ENCODE measurements at regions not wholly inside any gene's neighbourhood (a gene's known extent, or its start where the extent isn't known, plus 50 kb on each side); places are given as distances from the start of the nearest gene placed in this dataset.

DNA sequence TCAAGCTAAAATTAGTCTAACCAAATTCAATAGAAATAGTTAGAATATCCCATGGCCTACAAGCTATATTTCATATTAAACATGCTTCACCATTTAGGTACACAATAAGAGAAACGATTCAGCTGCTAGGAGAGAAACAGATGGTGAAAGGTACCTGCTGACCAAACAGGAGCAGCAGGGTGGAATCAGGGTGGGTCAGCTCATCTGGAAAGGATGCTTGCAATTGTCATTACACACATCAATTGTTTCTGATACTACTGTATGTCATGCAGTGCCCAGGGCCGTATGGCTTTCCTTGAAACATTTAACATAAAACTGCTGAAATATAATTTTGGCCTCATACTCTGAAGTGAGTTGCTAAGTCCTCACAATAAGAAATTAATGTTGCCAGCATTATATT is 776.0 kb downstream of the DACH1 start:
- Mint-ChIP-seq H3K27ac (ENCODE audit: unreplicated experiment) (peak overlapping the region; percentile 53), H3K4me1 (ENCODE audit: low read depth, unreplicated experiment) (no peaks in the 10 kb centered on the region)
- no peaks in the 10 kb centered on the region for H3K27me3 ChIP-seq (ENCODE audit: insufficient read depth, low read length)

GRCh38 chr13:71089056-71089455 is 777.9 kb downstream of the DACH1 start:
- H3K27me3 Mint-ChIP-seq (ENCODE audit: low read depth, unreplicated experiment), result no peaks in the 10 kb centered on the region
- Histone ChIP-seq H3K36me3 (ENCODE audit: insufficient read depth, low read length) (no peaks in the 10 kb centered on the region), H3K4me2 (ENCODE audit: low read length) (no peak overlapping the region), H4K20me1 (ENCODE audit: insufficient read depth, low read length) (no peaks in the 10 kb centered on the region), H3K4me3 (ENCODE audit: insufficient read depth, low read depth, low read length) (no peak overlapping the region), H3K4me1 (ENCODE audit: insufficient read depth, low read length) (no peaks in the 10 kb centered on the region), H3K79me2 (ENCODE audit: insufficient read depth, low read length) (no peaks in the 10 kb centered on the region), H3K9ac (ENCODE audit: low read length) (no peak overlapping the region), H3K27me3 (ENCODE audit: insufficient read depth, low read length) (no peaks in the 10 kb centered on the region), H2AFZ (ENCODE audit: low read depth, low read length) (no peak overlapping the region), H3K9me3 (ENCODE audit: insufficient read depth, low read depth, low read length) (no peaks in the 10 kb centered on the region), H3K27ac (ENCODE audit: low read depth, low read length) (no peak overlapping the region)
- FAIRE-seq, result no peak
- no peak for DNase-seq (ENCODE audit: low read depth)
- H3K27ac Mint-ChIP-seq (ENCODE audit: unreplicated experiment), result no peak overlapping the region
- no peaks in the 10 kb centered on the region for H3K36me3 Mint-ChIP-seq (ENCODE audit: low read depth, unreplicated experiment)
- H3K9me3 Mint-ChIP-seq (ENCODE audit: unreplicated experiment), result peaks cover 3% of the 10 kb centered on the region
- H3K4me1 Mint-ChIP-seq (ENCODE audit: low read depth, unreplicated experiment), result no peaks in the 10 kb centered on the region
- no peak for TF ChIP-seq EZH2 (IDR thresholded peaks at IDR 0.05; ENCODE audit: insufficient read depth, low read length)
- TF ChIP-seq, protein P1, sequence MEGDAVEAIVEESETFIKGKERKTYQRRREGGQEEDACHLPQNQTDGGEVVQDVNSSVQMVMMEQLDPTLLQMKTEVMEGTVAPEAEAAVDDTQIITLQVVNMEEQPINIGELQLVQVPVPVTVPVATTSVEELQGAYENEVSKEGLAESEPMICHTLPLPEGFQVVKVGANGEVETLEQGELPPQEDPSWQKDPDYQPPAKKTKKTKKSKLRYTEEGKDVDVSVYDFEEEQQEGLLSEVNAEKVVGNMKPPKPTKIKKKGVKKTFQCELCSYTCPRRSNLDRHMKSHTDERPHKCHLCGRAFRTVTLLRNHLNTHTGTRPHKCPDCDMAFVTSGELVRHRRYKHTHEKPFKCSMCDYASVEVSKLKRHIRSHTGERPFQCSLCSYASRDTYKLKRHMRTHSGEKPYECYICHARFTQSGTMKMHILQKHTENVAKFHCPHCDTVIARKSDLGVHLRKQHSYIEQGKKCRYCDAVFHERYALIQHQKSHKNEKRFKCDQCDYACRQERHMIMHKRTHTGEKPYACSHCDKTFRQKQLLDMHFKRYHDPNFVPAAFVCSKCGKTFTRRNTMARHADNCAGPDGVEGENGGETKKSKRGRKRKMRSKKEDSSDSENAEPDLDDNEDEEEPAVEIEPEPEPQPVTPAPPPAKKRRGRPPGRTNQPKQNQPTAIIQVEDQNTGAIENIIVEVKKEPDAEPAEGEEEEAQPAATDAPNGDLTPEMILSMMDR (IDR thresholded peaks at IDR 0.05; ENCODE audit: insufficient read depth, low read depth, low read length), result no peak
- no peak overlapping the region for H3K4me3 Mint-ChIP-seq (ENCODE audit: unreplicated experiment)

More for the DNA sequence above, 776.0 kb downstream of the DACH1 start:
- H3K4me2 ChIP-seq (ENCODE audit: low read length), result no peak overlapping the region
- FAIRE-seq, result no peak
- peaks cover 3% of the 10 kb centered on the region for H3K9me3 Mint-ChIP-seq (ENCODE audit: unreplicated experiment)
- H4K20me1 ChIP-seq (ENCODE audit: insufficient read depth, low read length), result no peaks in the 10 kb centered on the region
- H3K9me3 ChIP-seq (ENCODE audit: insufficient read depth, low read depth, low read length), result no peaks in the 10 kb centered on the region
- TF ChIP-seq, protein P1 (IDR thresholded peaks at IDR 0.05; ENCODE audit: insufficient read depth, low read depth, low read length), result no peak
- no peak for TF ChIP-seq EZH2 (IDR thresholded peaks at IDR 0.05; ENCODE audit: insufficient read depth, low read length)
- H3K27me3 Mint-ChIP-seq (ENCODE audit: low read depth, unreplicated experiment), result no peaks in the 10 kb centered on the region
- H3K27ac ChIP-seq (ENCODE audit: low read depth, low read length), result no peak overlapping the region
- no peak for DNase-seq (ENCODE audit: low read depth)
- H3K4me3 Mint-ChIP-seq (ENCODE audit: unreplicated experiment), result no peak overlapping the region
- H3K4me1 ChIP-seq (ENCODE audit: insufficient read depth, low read length), result no peaks in the 10 kb centered on the region
- H3K9ac ChIP-seq (ENCODE audit: low read length), result no peak overlapping the region
- H3K36me3 Mint-ChIP-seq (ENCODE audit: low read depth, unreplicated experiment), result no peaks in the 10 kb centered on the region
- no peaks in the 10 kb centered on the region for H3K36me3 ChIP-seq (ENCODE audit: insufficient read depth, low read length)
- no peak overlapping the region for H2AFZ ChIP-seq (ENCODE audit: low read depth, low read length)
- H3K4me3 ChIP-seq (ENCODE audit: insufficient read depth, low read depth, low read length), result no peak overlapping the region
- no peaks in the 10 kb centered on the region for H3K79me2 ChIP-seq (ENCODE audit: insufficient read depth, low read length)

- no peak overlapping the region for H3K4me2 ChIP-seq (ENCODE audit: low read length)
- no peaks in the 10 kb centered on the region for H4K20me1 ChIP-seq (ENCODE audit: insufficient read depth, low read length)
- H2AFZ ChIP-seq (ENCODE audit: low read depth, low read length), result no peak overlapping the region
- H3K4me1 ChIP-seq (ENCODE audit: insufficient read depth, low read length), result no peaks in the 10 kb centered on the region
- DNase-seq (ENCODE audit: low read depth) (no peak), FAIRE-seq (no peak)
- H3K36me3 ChIP-seq (ENCODE audit: insufficient read depth, low read length), result no peaks in the 10 kb centered on the region
- no peak overlapping the region for H3K27ac ChIP-seq (ENCODE audit: low read depth, low read length)
- no peaks in the 10 kb centered on the region for H3K79me2 ChIP-seq (ENCODE audit: insufficient read depth, low read length)
- Mint-ChIP-seq H3K27ac (ENCODE audit: unreplicated experiment) (no peak overlapping the region), H3K27me3 (ENCODE audit: low read depth, unreplicated experiment) (no peaks in the 10 kb centered on the region), H3K36me3 (ENCODE audit: low read depth, unreplicated experiment) (no peaks in the 10 kb centered on the region), H3K4me1 (ENCODE audit: low read depth, unreplicated experiment) (no peaks in the 10 kb centered on the region), H3K9me3 (ENCODE audit: unreplicated experiment) (peaks cover 3% of the 10 kb centered on the region), H3K4me3 (ENCODE audit: unreplicated experiment) (no peak overlapping the region)
- H3K27me3 ChIP-seq (ENCODE audit: insufficient read depth, low read length), result no peaks in the 10 kb centered on the region
- no peak overlapping the region for H3K9ac ChIP-seq (ENCODE audit: low read length)
- no peak overlapping the region for H3K4me3 ChIP-seq (ENCODE audit: insufficient read depth, low read depth, low read length)
- no peak for TF ChIP-seq EZH2 (IDR thresholded peaks at IDR 0.05; ENCODE audit: insufficient read depth, low read length)
- TF ChIP-seq, protein P1 (IDR thresholded peaks at IDR 0.05; ENCODE audit: insufficient read depth, low read depth, low read length), result no peak
- H3K9me3 ChIP-seq (ENCODE audit: insufficient read depth, low read depth, low read length), result no peaks in the 10 kb centered on the region
Observed at GRCh38 chr13:71087432-71087831, 779.6 kb downstream of the DACH1 start.

Data from astrocyte (in vitro differentiated cells and primary cell).